ENCODE measurements at regions not wholly inside any gene's neighbourhood (a gene's known extent, or its start where the extent isn't known, plus 50 kb on each side); places are given as distances from the start of the nearest gene placed in this dataset.

GRCh38 chr9:11323457-11323856, 710.7 kb upstream of the PTPRD start:
- DNase-seq (ENCODE audit: low spot score): no peak

GRCh38 chr9:11326231-11326630, 713.4 kb upstream of the PTPRD start:
- no peak for DNase-seq (ENCODE audit: low spot score)

GRCh38 chr9:11328326-11328725, 715.5 kb upstream of the PTPRD start:
- no peak for DNase-seq (ENCODE audit: low spot score)

GRCh38 chr9:11335011-11335410, 722.2 kb upstream of the PTPRD start:
- no peak for DNase-seq (ENCODE audit: low spot score)

- DNase-seq (ENCODE audit: low spot score): no peak
Observed at GRCh38 chr9:11338130-11338529, 725.3 kb upstream of the PTPRD start.

- no peak for DNase-seq (ENCODE audit: low spot score)
Observed at GRCh38 chr9:11340654-11341053, 727.9 kb upstream of the PTPRD start.

GRCh38 chr9:11347437-11347836, 734.6 kb upstream of the PTPRD start:
- no peak for DNase-seq (ENCODE audit: low spot score)

- no peak for DNase-seq (ENCODE audit: low spot score)
Observed at GRCh38 chr9:11348366-11348765, 735.6 kb upstream of the PTPRD start.

GRCh38 chr9:11349187-11349586, 736.4 kb upstream of the PTPRD start:
- no peak for DNase-seq (ENCODE audit: low spot score)

GRCh38 chr9:11352612-11353011, 739.8 kb upstream of the PTPRD start:
- DNase-seq (ENCODE audit: low spot score): no peak

- DNase-seq (ENCODE audit: low spot score): peak; percentile 13
Observed at GRCh38 chr9:11356067-11356466, 743.3 kb upstream of the PTPRD start.

- DNase-seq (ENCODE audit: low spot score): no peak
Observed at GRCh38 chr9:11366585-11367129, 753.9 kb upstream of the PTPRD start.

- DNase-seq (ENCODE audit: low spot score): no peak
Observed at GRCh38 chr9:11374926-11375325, 762.1 kb upstream of the PTPRD start.

GRCh38 chr9:11402621-11403020, 789.8 kb upstream of the PTPRD start:
- DNase-seq (ENCODE audit: low spot score): no peak

- no peak for DNase-seq (ENCODE audit: low spot score)
Observed at GRCh38 chr9:11414241-11414640, 801.4 kb upstream of the PTPRD start.

- DNase-seq (ENCODE audit: low spot score): no peak
Observed at GRCh38 chr9:11417782-11418181, 805.0 kb upstream of the PTPRD start.

- no peak for DNase-seq (ENCODE audit: low spot score)
Observed at GRCh38 chr9:11431490-11431889, 818.7 kb upstream of the PTPRD start.

- DNase-seq (ENCODE audit: low spot score): no peak
Observed at GRCh38 chr9:11432361-11432760, 819.6 kb upstream of the PTPRD start.

GRCh38 chr9:11443631-11444030, 830.8 kb upstream of the PTPRD start:
- no peak for DNase-seq (ENCODE audit: low spot score)

GRCh38 chr9:11457825-11458790, 845.3 kb upstream of the PTPRD start:
- DNase-seq (ENCODE audit: low spot score): peak; percentile 0

GRCh38 chr9:11469745-11470144, 856.9 kb upstream of the PTPRD start:
- no peak for DNase-seq (ENCODE audit: low spot score)

- no peak for DNase-seq (ENCODE audit: low spot score)
Observed at GRCh38 chr9:11471321-11471720, 858.5 kb upstream of the PTPRD start.

GRCh38 chr9:11500780-11501179, 888.0 kb upstream of the PTPRD start:
- no peak for DNase-seq (ENCODE audit: low spot score)

GRCh38 chr9:11506980-11507379, 894.2 kb upstream of the PTPRD start:
- no peak for DNase-seq (ENCODE audit: low spot score)

All from COLO829 (cell line).